ENCODE measurements at regions not wholly inside any gene's neighbourhood (a gene's known extent, or its start where the extent isn't known, plus 50 kb on each side); places are given as distances from the start of the nearest gene placed in this dataset.

GRCh38 chr21:14878971-14879370 lies 185.8 kb downstream of the NRIP1 start:
- TF ChIP-seq POLR2A (IDR thresholded peaks at IDR 0.05; ENCODE audit: low read depth, low read length), result no peak
- no peak for TF ChIP-seq TAF1 (IDR thresholded peaks at IDR 0.05; ENCODE audit: low read depth, low read length)
- TF ChIP-seq POLR2AphosphoS5 (IDR thresholded peaks at IDR 0.05; ENCODE audit: low read depth, low read length), result no peak
- no peak for TF ChIP-seq PAX5 (IDR thresholded peaks at IDR 0.05; ENCODE audit: insufficient read depth, low read length, severe bottlenecking)

Data from GM12891 (cell line).